ENCODE measurements at regions not wholly inside any gene's neighbourhood (a gene's known extent, or its start where the extent isn't known, plus 50 kb on each side); places are given as distances from the start of the nearest gene placed in this dataset.
"Not testable (repeated sequence)": the region's sequence is repeated elsewhere in the genome, so short reads cannot be mapped to it uniquely, and the experiment has no call there.

- H3K27me3 ChIP-seq (ENCODE audit: insufficient read depth in 3 of 3, low read length in 2 of 3); intact Hi-C loops (cut with DNase I); H3K9me3 ChIP-seq; H3K4me1 ChIP-seq; DNase-seq; H3K36me3 ChIP-seq (ENCODE audit: insufficient read depth in 1 of 2, low read depth in 1 of 2); ATAC-seq; H3K4me3 ChIP-seq; H3K27ac ChIP-seq: not testable (repeated sequence)
- WGBS, 3 donors: 68 to 97% (median 89%) methylated on average over 3 of the region's 3 CpGs
These were observed 563.5 kb downstream of the RPIA start for GRCh38 chr2:89255013-89255412.

GRCh38 chr2:89273443-89273842, 582.0 kb downstream of the RPIA start:
- H3K4me3 ChIP-seq; ATAC-seq; DNase-seq; H3K4me1 ChIP-seq; H3K27ac ChIP-seq; H3K36me3 ChIP-seq (ENCODE audit: insufficient read depth in 1 of 2, low read depth in 1 of 2); H3K9me3 ChIP-seq; H3K27me3 ChIP-seq (ENCODE audit: insufficient read depth in 3 of 3, low read length in 2 of 3); intact Hi-C loops (cut with DNase I): not testable (repeated sequence)
- WGBS, 3 donors: 61 to 88% (median 65%) methylated on average over 2 to 3 of the region's 4 CpGs

- H3K9me3 ChIP-seq; H3K36me3 ChIP-seq (ENCODE audit: insufficient read depth in 1 of 2, low read depth in 1 of 2); H3K4me1 ChIP-seq; H3K27me3 ChIP-seq (ENCODE audit: insufficient read depth in 3 of 3, low read length in 2 of 3); DNase-seq; ATAC-seq; H3K4me3 ChIP-seq; intact Hi-C loops (cut with DNase I); H3K27ac ChIP-seq: not testable (repeated sequence)
- 70 to 77% (median 70%) methylated on average over 2 of the region's 3 CpGs for WGBS, 3 donors
These were observed 589.1 kb downstream of the RPIA start for GRCh38 chr2:89280536-89280935.

- H3K4me1 ChIP-seq; H3K27ac ChIP-seq; H3K9me3 ChIP-seq; H3K36me3 ChIP-seq (ENCODE audit: insufficient read depth in 1 of 2, low read depth in 1 of 2); H3K27me3 ChIP-seq (ENCODE audit: insufficient read depth in 3 of 3, low read length in 2 of 3); DNase-seq; ATAC-seq; H3K4me3 ChIP-seq; intact Hi-C loops (cut with DNase I): not testable (repeated sequence)
- WGBS, 3 donors: 86 to 95% (median 89%) methylated on average over 2 of the region's 8 CpGs
These were observed 595.1 kb downstream of the RPIA start for GRCh38 chr2:89286448-89287080.

- ATAC-seq; H3K9me3 ChIP-seq; H3K4me1 ChIP-seq; H3K4me3 ChIP-seq; intact Hi-C loops (cut with DNase I); H3K27ac ChIP-seq; DNase-seq; H3K27me3 ChIP-seq (ENCODE audit: insufficient read depth in 3 of 3, low read length in 2 of 3); H3K36me3 ChIP-seq (ENCODE audit: insufficient read depth in 1 of 2, low read depth in 1 of 2): not testable (repeated sequence)
- no CpG with 5 or more reads among the region's 4 CpGs for WGBS, 3 donors
These were observed 595.6 kb downstream of the RPIA start for GRCh38 chr2:89287084-89287483.

- H3K9me3 ChIP-seq; H3K36me3 ChIP-seq (ENCODE audit: insufficient read depth in 1 of 2, low read depth in 1 of 2); H3K4me3 ChIP-seq; H3K27me3 ChIP-seq (ENCODE audit: insufficient read depth in 3 of 3, low read length in 2 of 3); ATAC-seq; DNase-seq; intact Hi-C loops (cut with DNase I); H3K27ac ChIP-seq; H3K4me1 ChIP-seq: not testable (repeated sequence)
- no CpG with 5 or more reads among the region's 7 CpGs for WGBS, 3 donors
These were observed 600.3 kb downstream of the RPIA start for GRCh38 chr2:89291717-89292298.

GRCh38 chr2:89293399-89293798, 601.9 kb downstream of the RPIA start:
- DNase-seq; ATAC-seq; H3K4me3 ChIP-seq; H3K4me1 ChIP-seq; H3K27me3 ChIP-seq (ENCODE audit: insufficient read depth in 3 of 3, low read length in 2 of 3); H3K27ac ChIP-seq; H3K36me3 ChIP-seq (ENCODE audit: insufficient read depth in 1 of 2, low read depth in 1 of 2); intact Hi-C loops (cut with DNase I); H3K9me3 ChIP-seq: not testable (repeated sequence)
- no CpG with 5 or more reads among the region's 4 CpGs for WGBS, 3 donors

- H3K9me3 ChIP-seq; H3K27ac ChIP-seq; H3K36me3 ChIP-seq (ENCODE audit: insufficient read depth in 1 of 2, low read depth in 1 of 2); ATAC-seq; DNase-seq; H3K4me1 ChIP-seq; H3K4me3 ChIP-seq; intact Hi-C loops (cut with DNase I); H3K27me3 ChIP-seq (ENCODE audit: insufficient read depth in 3 of 3, low read length in 2 of 3): not testable (repeated sequence)
- WGBS, 3 donors: no CpG with 5 or more reads among the region's 1 CpG
These were observed 602.9 kb downstream of the RPIA start for GRCh38 chr2:89294335-89294734.

- H3K36me3 ChIP-seq (ENCODE audit: insufficient read depth in 1 of 2, low read depth in 1 of 2); H3K27me3 ChIP-seq (ENCODE audit: insufficient read depth in 3 of 3, low read length in 2 of 3); H3K9me3 ChIP-seq; ATAC-seq; H3K27ac ChIP-seq; intact Hi-C loops (cut with DNase I); H3K4me1 ChIP-seq; DNase-seq; H3K4me3 ChIP-seq: not testable (repeated sequence)
- WGBS, 3 donors: 80 to 100% (median 90%) methylated on average over 1 of the region's 7 CpGs
These were observed 605.4 kb downstream of the RPIA start for GRCh38 chr2:89296820-89297398.

GRCh38 chr2:89299196-89299595, 607.7 kb downstream of the RPIA start:
- H3K36me3 ChIP-seq (ENCODE audit: insufficient read depth in 1 of 2, low read depth in 1 of 2); intact Hi-C loops (cut with DNase I); H3K27me3 ChIP-seq (ENCODE audit: insufficient read depth in 3 of 3, low read length in 2 of 3); H3K4me1 ChIP-seq; H3K4me3 ChIP-seq; H3K27ac ChIP-seq; ATAC-seq; H3K9me3 ChIP-seq; DNase-seq: not testable (repeated sequence)

GRCh38 chr2:89305623-89306022, 614.1 kb downstream of the RPIA start:
- 50 to 72% (median 69%) methylated on average over 1 of the region's 2 CpGs for WGBS, 3 donors
- DNase-seq; H3K27ac ChIP-seq; H3K9me3 ChIP-seq; H3K4me3 ChIP-seq; ATAC-seq; H3K4me1 ChIP-seq; intact Hi-C loops (cut with DNase I); H3K27me3 ChIP-seq (ENCODE audit: insufficient read depth in 3 of 3, low read length in 2 of 3); H3K36me3 ChIP-seq (ENCODE audit: insufficient read depth in 1 of 2, low read depth in 1 of 2): not testable (repeated sequence)
